HK-2 (cell line): ENCODE measurements at regions not wholly inside any gene's neighbourhood (a gene's known extent, or its start where the extent isn't known, plus 50 kb on each side); places are given as distances from the start of the nearest gene placed in this dataset.

ENCODE experiments used
- DNase-seq: peaks from one replicate; pipeline ENCODE4 v3.0.0-alpha.2; 2018; ENCODE audit not compliant: unreplicated experiment

DNA sequence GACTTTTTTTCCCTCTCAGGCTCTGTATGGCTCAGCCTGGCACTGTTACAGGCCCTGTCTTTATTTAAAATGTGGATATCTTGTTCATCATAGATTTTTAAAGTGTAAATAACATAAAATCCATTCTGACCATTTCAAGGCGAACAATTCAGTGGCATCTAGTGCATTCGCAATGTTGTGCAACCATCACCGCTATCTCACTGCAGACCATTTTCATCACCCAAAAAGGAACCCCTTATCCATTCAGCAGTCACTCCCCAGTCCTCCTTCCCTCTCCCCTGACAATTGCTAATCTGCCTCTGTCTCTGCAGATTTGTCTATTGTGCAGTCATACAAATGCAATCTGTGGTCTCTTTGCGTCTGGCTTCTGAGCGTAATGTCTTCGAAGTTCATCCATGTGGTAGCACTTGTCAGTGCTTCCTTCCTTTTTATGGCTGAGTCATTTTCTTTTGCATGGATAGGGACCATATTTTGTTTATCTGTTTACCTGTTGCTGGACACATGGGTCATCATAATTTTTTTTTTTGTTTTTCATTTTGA lies 148.8 kb upstream of the LHX5 start:
- no peak for DNase-seq

DNA sequence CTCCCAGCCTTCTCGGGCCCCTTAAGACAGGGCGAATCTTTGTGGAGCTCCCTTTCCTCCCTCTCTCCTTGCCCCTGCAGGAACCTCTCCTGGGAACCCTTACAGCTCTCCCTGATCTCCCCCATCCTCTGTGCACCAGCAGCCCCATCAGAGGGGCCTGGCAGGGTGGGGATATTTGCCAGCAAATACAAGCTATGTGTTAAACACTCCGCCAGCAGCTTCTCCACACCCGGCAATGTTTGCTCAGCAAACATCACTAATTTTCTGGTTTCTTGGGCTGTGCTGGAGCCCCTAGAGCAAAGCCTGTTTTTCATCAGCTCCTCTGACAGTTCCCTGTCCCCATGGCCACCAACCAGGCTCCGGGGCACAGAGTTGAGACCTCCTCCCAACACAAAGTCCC lies 147.5 kb upstream of the LHX5 start:
- no peak for DNase-seq

DNA sequence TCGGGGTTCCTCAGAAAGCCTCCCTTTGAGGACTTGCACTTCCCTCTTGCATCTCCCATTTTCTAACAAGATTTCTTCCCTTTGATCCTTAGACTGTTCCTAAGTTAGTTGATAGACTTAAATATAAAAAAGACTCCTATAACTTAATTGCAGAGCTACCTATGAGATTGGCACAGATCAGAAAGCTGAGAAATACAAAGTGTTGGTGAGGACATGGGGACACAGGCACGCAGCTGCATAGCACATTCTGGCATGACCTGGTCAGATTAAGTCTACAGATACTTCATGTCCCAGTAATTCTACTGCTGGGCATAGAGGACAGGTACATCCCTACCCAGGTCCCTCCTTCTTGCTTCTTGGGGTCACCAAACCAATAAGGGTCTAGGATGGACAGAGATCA lies 141.7 kb upstream of the LHX5 start:
- no peak for DNase-seq

DNA sequence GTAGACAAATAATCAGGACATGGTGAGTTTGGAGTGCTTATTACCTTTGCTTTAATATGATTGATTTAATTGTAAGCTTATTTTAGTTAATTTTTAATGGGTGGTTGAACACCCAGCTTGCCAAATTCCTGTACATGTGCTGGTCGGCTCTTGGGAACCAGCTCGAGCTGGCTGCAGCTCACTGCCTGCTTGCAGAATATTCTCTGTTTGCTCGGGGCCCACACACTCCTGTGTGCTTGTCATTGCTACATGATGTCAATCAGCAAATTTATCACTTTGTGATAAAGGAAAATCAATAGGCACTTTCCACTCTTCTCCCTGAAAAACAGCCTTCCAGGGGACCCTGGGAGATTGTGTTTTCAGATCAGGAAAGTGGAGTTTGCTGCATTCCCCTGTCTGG lies 141.1 kb upstream of the LHX5 start:
- DNase-seq: no peak

DNA sequence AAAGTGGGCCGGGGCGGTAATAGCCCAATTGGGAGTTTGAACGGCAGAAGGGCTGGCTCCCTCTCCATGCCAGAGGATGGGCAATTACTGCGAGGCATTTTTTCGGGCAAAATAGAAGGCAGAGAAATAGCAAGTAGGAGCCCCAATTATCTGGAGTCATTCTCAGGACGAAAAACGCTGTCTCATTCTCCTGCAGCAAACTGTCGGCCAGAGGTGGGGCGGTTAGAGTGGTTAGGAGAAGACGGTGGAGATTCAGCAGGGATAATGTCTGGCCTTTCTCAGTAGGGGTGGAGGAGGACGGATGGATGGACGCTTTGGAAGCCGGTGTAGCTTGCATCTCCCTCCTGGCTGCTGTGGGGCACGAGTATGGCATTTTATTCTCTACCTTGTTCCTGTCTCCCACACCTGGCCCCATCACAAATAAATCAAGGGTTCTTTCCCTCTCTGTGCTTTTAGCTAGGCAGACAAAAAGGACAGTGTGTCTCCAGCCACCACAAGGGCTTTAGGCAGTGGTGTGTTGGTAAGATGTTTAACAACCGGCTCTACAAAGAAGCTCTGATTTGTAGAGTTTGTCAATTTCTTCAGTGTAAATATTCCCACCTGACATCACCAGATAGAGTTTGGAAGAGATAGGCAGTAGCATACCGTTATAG lies 140.5 kb upstream of the LHX5 start:
- no peak for DNase-seq

DNA sequence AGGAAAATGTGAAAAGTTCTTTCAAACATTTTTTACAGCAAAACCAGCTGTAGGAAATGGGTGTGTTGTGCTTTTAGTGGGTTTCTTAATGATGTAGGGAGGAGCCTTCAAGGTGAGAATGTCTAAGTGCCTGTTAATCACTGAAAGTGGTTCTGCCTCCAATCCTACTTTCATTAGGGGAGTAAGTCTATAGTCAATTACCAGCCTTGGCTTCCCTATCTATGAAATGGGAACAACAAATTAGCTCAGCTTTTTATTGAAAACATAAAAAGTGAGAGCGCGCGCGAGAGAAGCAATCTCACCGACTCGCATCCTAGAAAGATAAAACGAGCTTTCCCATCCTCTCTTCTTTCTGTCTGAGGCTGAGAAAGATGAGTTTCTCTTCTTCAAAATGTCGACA lies 140.0 kb upstream of the LHX5 start:
- DNase-seq: no peak

DNA sequence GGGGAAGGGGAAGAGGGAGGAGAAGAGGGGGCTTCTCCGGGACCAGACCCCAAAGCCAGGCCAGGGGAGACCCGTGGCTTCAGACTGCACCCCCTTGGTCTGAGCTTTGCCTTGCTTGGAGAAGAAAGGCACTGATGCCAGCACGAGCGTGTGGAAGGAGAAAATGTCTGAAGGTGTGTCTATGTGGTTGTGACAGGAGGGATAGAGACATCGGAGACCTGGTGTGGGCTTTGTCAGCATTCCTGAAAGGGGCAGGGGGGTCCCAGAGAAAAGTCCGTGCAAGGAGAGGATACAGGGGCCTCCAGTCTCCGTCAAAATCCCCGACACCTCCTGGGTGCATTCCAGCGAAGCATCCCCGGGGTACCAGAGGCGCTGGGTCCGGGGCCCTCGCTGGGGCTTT lies 139.0 kb upstream of the LHX5 start:
- DNase-seq: no peak

DNA sequence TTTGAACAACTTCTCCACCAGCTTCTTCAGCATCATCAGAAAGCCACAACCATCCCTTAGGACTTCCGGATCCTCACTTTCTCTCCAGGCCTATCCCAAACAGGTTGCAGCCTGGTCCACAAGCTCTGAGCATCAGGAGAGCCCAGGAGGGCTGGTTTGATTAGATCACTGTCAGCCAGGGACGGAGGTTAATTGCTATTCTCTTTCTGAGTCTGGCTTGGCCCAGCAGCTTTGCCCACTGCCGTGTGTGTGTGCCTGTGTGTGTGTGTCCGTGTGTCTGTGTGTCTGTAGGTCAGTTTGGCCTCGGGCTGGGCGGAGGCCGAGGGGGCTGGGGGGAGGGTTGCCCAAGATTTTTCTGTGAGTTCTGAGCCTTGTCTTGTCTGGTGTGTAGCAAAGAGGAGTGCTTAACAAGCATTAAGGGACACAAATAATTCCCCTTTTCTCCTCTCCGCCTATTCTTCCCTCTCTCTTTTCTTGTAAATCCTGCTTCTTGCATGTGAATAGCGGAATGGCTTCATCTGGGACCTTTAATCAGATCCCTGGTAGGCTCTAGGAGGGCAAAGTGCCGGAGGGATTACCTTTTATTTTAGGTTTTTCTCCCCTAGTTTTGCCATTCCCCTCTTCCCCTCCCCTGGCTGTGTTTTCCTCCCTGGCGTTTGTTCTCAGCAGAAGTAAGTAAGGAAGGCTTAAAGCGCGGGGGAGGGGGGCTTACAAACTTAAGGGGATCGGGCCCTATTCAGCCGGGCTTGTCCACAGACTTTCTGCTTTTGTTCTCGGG lies 138.2 kb upstream of the LHX5 start:
- DNase-seq: no peak

DNA sequence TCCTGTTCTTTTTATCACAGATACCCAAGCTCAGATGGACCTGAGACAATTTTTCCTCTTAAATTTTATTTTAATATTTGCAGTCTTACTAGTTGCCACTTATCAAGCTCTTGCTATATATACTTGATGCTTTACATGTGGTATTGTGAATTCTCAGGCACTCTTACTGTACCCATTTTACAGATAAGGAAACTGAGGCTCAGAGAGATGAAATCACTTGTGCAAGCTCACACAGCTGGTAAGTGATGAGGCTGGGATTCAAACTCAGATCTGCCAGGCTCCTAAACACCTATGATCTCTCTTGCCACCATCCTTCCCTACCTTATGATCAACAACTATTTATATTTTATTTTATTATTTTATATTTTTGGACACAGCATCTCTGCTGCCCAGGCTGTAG lies 133.0 kb upstream of the LHX5 start:
- no peak for DNase-seq

DNA sequence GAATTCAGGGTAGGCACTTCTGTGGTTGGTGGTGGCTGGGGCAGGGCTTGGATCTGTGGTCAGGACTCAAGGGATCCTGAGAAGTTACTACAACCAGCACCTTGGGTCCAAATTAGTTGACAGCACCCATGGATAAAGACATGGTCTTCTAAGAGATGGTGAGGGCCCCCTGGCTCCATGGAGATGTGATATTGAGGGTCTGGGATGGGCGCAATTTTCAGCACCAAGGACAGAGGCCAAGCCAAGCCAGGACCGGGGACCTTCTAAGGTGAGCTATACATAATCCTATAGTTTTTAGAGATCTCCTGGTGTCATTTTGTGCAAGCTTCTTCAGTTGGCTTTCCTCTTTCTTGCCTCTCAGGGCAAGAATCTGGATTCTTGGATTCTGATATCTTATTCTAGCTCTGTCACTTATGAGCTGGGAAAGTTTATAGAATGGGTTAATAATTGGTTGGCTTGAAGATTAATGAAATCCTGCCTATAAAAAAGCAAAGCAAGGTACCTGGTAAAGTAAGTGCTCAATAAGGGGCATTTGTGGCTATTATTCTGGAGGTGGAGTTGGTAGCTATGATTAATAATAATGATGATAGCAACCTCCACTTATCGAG lies 130.1 kb upstream of the LHX5 start:
- DNase-seq: peak; percentile 6

DNA sequence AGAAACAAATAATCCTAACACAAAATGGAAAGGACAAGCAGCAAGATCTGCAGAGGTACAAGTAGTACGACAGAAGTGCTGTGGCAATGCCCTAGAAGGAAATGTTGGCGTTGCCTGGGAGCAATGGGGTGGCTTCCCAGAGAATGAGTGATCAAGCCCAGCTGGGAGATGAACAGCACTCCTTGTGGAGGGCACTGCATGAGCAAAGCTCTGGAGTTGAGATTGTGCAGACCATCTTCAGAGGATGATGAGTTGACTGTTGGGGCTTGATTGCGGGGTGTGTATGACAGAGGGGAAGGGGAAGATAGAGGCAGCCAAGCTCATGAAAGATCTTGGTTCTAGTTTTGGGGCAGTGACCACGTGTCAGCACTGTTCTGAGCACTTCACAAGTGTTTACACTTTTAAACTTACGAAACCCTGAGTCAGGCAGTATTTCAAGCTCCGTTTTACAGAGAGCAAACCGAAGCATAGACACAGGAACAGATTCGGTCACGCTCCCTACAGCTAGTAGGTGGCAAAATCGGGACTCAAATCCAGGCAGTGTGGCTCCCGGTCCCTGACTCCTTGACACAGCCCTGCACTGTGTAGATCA lies 127.2 kb upstream of the LHX5 start:
- DNase-seq: no peak

DNA sequence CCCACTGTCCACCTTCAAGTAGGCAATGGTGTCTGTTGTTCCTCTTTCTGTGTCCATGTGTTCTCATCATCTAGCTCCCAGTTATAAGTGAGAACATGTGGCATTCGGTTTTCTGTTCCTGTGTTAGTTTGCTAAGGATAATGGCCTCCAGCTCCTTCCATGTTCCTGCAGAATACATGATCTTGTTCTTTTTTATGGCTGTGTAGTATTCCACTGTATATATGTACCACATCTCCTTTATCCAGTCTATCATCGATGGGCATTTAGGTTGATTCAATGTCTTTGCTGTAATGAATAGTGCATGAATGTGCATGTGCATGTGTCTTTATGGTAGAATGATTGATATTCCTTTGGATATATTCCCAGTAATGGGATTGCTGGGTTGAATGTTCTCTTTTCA lies 123.3 kb upstream of the LHX5 start:
- no peak for DNase-seq

DNA sequence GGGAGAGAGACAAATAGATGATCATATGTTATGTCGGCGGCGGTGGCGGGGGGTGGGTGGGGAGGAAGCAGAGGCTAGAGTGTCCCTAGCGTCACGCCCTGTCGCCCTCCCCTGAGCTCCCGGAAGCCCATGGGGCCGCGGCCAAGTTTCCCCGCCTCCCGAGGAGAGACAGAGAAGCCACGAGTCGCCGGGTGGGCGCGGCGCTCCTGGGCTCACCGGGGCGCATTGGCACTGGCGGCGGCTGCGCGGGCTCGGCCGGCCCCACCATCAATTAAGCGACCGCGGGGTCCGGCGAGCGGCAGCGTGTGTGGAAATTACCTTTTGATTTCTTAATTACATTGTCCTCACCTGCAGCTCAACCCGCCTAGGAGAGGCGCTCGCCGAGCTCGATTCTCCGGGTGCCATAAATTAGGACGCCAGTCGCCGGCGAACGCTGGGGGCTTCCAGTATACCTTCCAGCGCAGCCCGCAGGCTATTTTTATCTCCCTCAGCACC lies 119.9 kb upstream of the LHX5 start:
- DNase-seq: peak; percentile 12

DNA sequence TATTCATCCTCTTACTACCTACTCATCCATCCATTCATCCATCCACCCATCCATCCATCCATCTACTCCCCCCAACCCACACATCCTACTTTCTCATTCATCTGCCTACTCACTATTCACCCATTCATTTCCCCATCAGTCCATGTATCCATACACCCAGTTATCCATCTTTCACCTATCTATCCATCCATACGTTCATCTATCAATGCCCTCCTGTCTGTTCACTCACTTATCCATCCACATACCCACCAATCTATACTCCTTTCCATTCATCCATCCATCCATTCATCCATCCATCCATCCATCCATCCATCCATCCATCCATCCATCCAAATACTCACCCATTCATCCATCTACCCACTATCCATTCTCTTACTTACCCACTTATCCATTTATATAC lies 117.8 kb upstream of the LHX5 start:
- no peak for DNase-seq

DNA sequence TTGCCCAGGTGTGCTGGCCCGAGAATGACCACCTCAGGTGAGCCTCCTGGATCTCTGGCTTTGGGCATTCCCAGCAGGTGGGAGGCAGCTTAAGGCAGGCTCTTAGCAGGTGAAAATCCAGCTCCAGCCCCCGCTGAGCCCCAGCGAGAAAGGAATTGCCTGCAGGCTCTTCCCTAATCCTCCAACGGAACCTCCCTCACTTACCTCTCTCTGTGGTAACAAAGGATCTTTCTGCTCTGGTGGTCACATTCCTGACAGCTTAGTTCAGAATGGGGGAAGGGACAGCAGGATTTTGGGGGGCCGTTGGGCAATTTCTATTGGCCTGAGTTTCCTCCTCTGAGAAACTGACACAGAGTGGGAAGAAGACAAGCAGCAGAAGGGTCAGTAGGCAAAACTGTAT lies 116.0 kb upstream of the LHX5 start:
- DNase-seq: no peak

DNA sequence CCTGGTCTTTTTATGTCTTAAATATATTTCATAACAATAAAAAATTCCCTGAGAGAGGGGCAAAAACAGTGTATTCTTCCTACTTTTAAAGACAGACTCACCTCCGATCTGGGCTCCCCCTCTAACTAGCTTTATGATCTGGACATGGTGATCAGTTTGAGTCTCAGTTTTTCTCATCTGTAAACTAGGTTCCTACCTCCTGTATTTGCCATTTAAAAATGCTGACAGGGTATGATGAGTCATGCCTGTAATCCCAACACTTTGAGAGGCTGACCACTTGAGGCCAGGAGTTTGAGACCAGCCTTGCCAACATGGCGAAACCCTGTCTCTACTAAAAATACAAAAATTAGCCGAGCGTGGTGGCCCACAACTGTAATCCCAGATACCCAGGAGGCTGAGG lies 114.8 kb upstream of the LHX5 start:
- no peak for DNase-seq

DNA sequence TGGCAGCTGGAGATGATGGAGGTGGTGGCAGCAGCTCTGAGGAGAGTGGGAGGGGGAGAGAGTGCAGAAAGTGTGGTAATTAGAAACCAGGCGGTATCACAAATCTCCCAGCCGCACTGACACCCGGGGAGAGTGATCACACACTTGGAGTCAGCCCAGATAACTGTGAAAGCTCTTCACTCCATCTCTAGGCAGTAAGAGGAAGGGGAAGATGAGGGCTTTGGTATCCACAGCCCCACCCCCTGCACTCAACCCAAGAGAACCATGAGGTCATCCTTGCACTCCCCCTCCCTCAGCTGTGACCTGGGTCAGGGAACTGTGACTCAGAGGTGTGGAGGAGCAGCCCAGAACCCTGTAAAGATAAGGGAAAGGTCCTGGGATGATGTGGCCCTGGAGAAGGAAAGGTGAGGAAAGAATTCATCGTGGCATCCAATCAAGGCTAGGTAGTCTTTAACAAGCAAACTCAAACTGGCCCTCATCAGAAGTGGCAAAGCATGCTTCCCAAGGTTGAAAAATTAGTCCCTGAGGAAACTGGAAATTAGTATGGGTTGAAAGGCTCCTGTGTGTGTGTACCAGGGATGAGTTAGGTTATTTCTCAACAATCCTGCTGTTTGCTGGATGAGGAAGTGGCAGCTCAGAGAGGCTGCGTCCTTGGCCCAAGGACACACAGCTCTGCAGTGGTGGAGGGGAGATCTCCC lies 111.0 kb upstream of the LHX5 start:
- peak; percentile 16 for DNase-seq

DNA sequence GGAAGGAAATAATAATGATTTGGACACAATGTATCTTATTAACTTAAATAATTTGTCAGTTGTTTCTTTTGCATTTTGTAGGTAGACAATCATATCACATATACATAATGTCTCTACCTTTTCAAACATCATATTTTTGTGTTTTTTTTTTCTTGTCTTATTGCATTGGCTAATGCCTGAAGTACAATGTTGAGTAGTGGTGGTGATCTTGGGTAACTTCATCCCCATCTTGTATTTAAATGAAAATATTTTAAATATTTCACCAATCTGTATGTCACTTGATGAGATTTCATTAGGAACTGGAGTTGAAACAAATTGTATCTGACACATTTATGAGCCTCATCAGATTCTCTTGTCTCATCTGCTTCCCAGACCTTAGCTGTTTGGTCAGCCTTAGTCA lies 109.7 kb upstream of the LHX5 start:
- DNase-seq: no peak

DNA sequence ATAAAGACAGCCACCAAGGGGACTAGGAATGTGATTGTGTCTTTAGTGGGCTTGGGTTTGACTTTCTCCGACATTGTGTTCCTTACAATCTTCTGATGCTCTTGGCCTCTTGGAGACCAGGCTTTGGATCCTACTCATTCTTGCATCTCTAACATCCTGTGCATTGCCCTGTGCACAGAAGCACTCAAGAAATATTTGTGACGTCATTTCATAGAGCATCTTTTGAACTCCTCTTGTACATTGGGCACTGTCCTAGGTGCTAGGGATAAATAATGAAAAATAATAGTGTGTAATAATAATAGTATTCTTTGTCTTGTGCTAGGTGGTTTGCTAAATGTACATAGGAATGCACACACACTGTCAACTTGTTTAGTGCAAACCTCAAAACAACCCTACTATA lies 108.8 kb upstream of the LHX5 start:
- no peak for DNase-seq

DNA sequence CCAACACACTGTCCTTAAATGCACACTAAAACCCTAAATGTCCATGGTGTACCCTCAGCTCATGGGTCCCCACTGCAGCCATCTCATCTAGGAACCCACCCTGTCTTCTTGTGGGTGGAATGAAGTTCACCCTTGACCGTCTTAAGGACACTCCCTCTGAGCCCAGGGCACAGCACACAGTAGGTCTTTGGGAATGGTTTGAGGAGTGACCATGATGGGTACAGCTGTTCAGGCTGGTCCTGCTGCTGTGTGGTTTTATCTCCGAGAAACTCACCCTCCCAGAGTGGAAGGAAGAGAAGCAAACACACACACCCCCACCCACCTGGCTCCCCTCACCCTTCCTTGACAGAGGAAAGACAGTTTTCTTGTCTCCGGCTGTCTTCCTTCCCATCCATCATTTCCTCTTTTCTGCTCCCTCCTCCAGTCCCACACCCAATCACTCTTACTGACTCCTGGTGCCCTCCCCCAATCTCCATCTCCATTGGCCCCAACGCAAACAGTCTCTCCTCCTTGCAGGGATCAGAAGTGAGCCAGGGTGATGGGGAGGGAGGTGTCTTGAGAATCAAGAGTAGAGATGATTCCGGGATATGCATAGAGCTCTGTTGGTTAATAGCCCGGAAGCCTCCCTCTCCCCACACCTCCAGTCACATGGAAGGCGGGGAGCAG lies 105.9 kb upstream of the LHX5 start:
- DNase-seq: no peak

DNA sequence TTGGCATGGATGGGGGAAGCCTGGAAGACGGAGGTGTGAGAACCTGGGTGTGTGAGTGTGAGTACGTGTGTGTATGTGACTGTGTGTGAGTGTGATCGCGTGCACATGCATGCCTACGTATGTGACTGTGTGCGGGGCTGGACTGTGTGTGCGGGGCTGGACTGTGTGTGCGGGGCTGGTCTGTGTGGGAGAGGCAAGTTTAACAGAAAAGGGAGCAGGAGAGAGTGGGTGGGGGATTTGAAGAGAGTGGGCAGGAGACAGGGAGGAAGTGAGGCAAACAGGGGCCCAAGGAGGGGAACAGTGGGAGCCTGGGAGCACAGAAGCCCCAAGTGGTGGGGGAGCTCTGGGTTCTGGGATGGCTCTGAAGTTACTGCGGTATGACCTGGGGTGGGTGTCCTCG lies 103.7 kb upstream of the LHX5 start:
- no peak for DNase-seq
